DND-41 (cell line): ENCODE measurements at regions not wholly inside any gene's neighbourhood (a gene's known extent, or its start where the extent isn't known, plus 50 kb on each side); places are given as distances from the start of the nearest gene placed in this dataset.

Experiments used
- ATAC-seq: fragments of 200-7000 bp; cut with Tn5 transposase; 3 replicates; pipeline ENCODE4 v1.9.1; 2021; ENCODE audit warnings: low read depth; ENCODE audit not compliant: insufficient read depth
- DNase-seq: peaks from one replicate; pipeline ENCODE4 v3.0.0-alpha.2; 2020
- H2AFZ ChIP-seq: 2 replicates; pipeline ENCODE4 v1.6.0; 2012; ENCODE audit warnings: low read depth, low read length
- H3K27ac ChIP-seq: 2 replicates; pipeline ENCODE4 v1.5.1; 2012; ENCODE audit warnings: low read length, inconsistent platforms
- H3K27me3 ChIP-seq: fragments of 200-600 bp; sonication (generic); 2 replicates; pipeline ENCODE4 v1.6.0; 2012; ENCODE audit warnings: low read length, mild to moderate bottlenecking, inconsistent platforms; ENCODE audit not compliant: insufficient read depth, poor library complexity
- H3K36me3 ChIP-seq: 2 replicates; pipeline ENCODE4 v1.5.1; 2012; ENCODE audit warnings: low read length, inconsistent platforms; ENCODE audit not compliant: insufficient read depth
- H3K4me1 ChIP-seq: 2 replicates; pipeline ENCODE4 v1.5.1; 2012; ENCODE audit warnings: mild to moderate bottlenecking, low read length; ENCODE audit not compliant: insufficient read depth
- H3K4me2 ChIP-seq: 2 replicates; pipeline ENCODE4 v1.6.0; 2012; ENCODE audit warnings: mild to moderate bottlenecking, moderate library complexity, low read length, inconsistent platforms; ENCODE audit not compliant: insufficient read depth
- H3K4me3 ChIP-seq, 2 experiments: fragments of 200-600 bp in 1 of 2; shearing (Covaris generic) in 1 of 2; 2 replicates each; pipeline ENCODE4 v1.5.1; 2012 to 2016; ENCODE audit warnings: inconsistent platforms in 2 of 2, low read length in 2 of 2, mild to moderate bottlenecking in 2 of 2, low read depth in 1 of 2, moderate library complexity in 1 of 2
- H3K79me2 ChIP-seq: 2 replicates; pipeline ENCODE4 v1.6.0; 2012; ENCODE audit warnings: low read length, inconsistent platforms; ENCODE audit not compliant: insufficient read depth
- H3K9ac ChIP-seq: 2 replicates; pipeline ENCODE4 v1.6.0; 2012; ENCODE audit warnings: low read depth, mild to moderate bottlenecking, inconsistent platforms, low read length, moderate library complexity
- H3K9me3 ChIP-seq: 2 replicates; pipeline ENCODE4 v1.5.1; 2012; ENCODE audit warnings: low read length, moderate library complexity, mild to moderate bottlenecking, inconsistent platforms; ENCODE audit not compliant: insufficient read depth, severe bottlenecking
- H4K20me1 ChIP-seq: 2 replicates; pipeline ENCODE4 v1.6.0; 2012; ENCODE audit warnings: low read length; ENCODE audit not compliant: insufficient read depth
- CTCF ChIP-seq: IDR thresholded peaks from 2 replicates; pipeline ENCODE4 v1.5.1; 2012; ENCODE audit warnings: borderline replicate concordance, low read length, moderate library complexity, mild to moderate bottlenecking; ENCODE audit not compliant: poor library complexity, severe bottlenecking; ENCODE audit errors: extremely low read depth
- EZH2 ChIP-seq: IDR thresholded peaks from 3 replicates; pipeline ENCODE4 v1.6.1; 2012; ENCODE audit warnings: borderline replicate concordance, low read depth, mild to moderate bottlenecking, moderate library complexity, low read length, inconsistent platforms; ENCODE audit not compliant: severe bottlenecking

DNA sequence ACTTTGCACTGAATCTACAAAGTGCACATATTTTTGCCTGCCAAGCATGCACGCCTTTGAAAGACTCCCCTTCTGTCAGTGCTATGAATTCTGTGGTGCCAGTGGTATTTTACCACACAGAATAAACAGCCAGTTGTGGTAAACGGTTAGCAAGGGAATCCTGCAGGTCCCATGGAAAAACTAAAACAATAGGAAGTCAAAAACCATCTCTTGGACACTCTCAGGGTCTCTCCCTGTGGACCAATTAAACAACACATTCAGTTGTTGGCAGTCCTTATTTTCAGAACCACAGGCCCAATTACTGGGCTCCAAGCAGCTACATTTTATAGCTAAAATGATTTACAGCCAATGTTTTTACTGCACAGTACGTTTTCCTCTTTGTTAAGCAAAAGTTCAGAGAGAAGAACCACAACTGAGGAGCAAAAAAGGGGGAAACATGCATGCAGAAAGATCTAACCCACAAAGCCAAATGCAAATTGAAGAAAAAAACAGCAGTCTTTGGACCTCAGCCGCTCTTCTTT is 116.9 kb downstream of the KCTD12 start:
- Histone ChIP-seq H3K27me3 (no peaks in the 10 kb centered on the region), H3K4me1 (no peaks in the 10 kb centered on the region), H3K9me3 (no peaks in the 10 kb centered on the region), H3K9ac (no peak overlapping the region), H3K4me3 (no peak overlapping the region), H3K36me3 (no peaks in the 10 kb centered on the region), H3K79me2 (no peaks in the 10 kb centered on the region), H3K27ac (no peak overlapping the region), H2AFZ (no peak overlapping the region), H3K4me2 (no peak overlapping the region), H4K20me1 (no peaks in the 10 kb centered on the region)
- no peak for DNase-seq
- ATAC-seq, result peak; percentile 42; the same call in 1 of the 3 replicates
- TF ChIP-seq CTCF, result no peak
- no peak for TF ChIP-seq EZH2

GRCh38 chr13:76768384-76768783 is 117.8 kb downstream of the KCTD12 start:
- no peak for TF ChIP-seq CTCF
- no peak for TF ChIP-seq EZH2
- no peaks in the 10 kb centered on the region for H3K27me3 ChIP-seq
- no peak overlapping the region for H2AFZ ChIP-seq
- no peak for DNase-seq
- no peak overlapping the region for H3K27ac ChIP-seq
- ATAC-seq, result no peak
- no peaks in the 10 kb centered on the region for H3K4me1 ChIP-seq
- no peak overlapping the region for H3K4me2 ChIP-seq
- no peak overlapping the region for H3K4me3 ChIP-seq
- no peak overlapping the region for H3K9ac ChIP-seq
- no peaks in the 10 kb centered on the region for H3K36me3 ChIP-seq
- H4K20me1 ChIP-seq, result no peaks in the 10 kb centered on the region
- no peaks in the 10 kb centered on the region for H3K9me3 ChIP-seq
- no peaks in the 10 kb centered on the region for H3K79me2 ChIP-seq

DNA sequence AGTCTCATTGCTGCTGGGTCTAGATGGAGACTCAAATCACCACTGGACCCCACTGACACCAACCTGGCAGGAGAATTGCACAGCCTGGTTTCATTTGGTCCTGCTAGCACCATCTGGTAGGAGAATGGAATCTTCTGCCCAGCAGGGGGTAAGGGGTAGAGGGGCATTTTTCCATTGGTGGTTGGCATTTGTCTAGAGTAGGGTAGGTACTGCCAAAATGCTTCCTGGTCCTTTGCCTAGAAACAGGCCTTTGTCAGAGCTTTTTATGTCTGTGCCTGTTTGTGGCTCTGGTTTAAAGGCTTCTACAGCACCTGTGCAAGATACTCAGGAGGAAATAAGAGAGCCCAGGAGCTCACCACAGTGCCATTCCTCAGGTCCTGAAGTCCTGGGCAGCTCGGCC is 121.3 kb downstream of the KCTD12 start:
- no peaks in the 10 kb centered on the region for H3K27me3 ChIP-seq
- H3K4me2 ChIP-seq, result no peak overlapping the region
- no peaks in the 10 kb centered on the region for H4K20me1 ChIP-seq
- H3K4me1 ChIP-seq, result no peaks in the 10 kb centered on the region
- H2AFZ ChIP-seq, result no peak overlapping the region
- H3K9ac ChIP-seq, result no peak overlapping the region
- DNase-seq (no peak), ATAC-seq (no peak)
- no peak overlapping the region for H3K4me3 ChIP-seq
- no peaks in the 10 kb centered on the region for H3K9me3 ChIP-seq
- no peak overlapping the region for H3K27ac ChIP-seq
- no peak for TF ChIP-seq CTCF
- TF ChIP-seq EZH2, result no peak
- no peaks in the 10 kb centered on the region for H3K36me3 ChIP-seq
- H3K79me2 ChIP-seq, result no peaks in the 10 kb centered on the region

DNA sequence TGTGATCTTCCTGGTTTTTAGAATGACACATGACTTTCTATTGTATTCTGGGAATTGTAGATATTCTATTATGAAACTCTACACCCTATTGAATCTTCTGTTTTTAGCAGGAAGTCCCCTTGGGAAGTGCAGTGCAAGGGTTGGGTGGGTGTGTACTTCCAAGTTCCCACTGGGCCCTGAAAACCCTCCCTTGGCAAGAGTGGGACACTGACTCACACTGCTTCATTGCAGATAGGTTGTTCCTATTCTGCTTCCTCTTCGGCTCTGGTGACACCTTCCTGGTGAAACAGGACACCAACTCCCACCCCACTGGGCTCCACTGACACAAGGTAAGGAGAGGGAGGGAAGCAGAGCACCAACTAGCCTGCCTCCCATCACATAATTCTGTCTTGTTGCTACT is 121.8 kb downstream of the KCTD12 start:
- Histone ChIP-seq H3K4me2 (no peak overlapping the region), H3K9me3 (no peaks in the 10 kb centered on the region), H2AFZ (no peak overlapping the region), H3K4me1 (no peaks in the 10 kb centered on the region), H3K9ac (no peak overlapping the region), H3K36me3 (no peaks in the 10 kb centered on the region), H3K27me3 (no peaks in the 10 kb centered on the region), H4K20me1 (no peaks in the 10 kb centered on the region), H3K79me2 (no peaks in the 10 kb centered on the region), H3K4me3 (no peak overlapping the region), H3K27ac (no peak overlapping the region)
- no peak for DNase-seq
- no peak for TF ChIP-seq CTCF
- no peak for ATAC-seq
